HG03095 (cell line): ENCODE measurements at regions not wholly inside any gene's neighbourhood (a gene's known extent, or its start where the extent isn't known, plus 50 kb on each side); places are given as distances from the start of the nearest gene placed in this dataset.
"Not testable (repeated sequence)": the region's sequence is repeated elsewhere in the genome, so short reads cannot be mapped to it uniquely, and the experiment has no call there.

Source experiments
- ATAC-seq: cut with Tn5 transposase; IDR thresholded peaks from one replicate; pipeline ENCODE4 v1.9.1; 2021; ENCODE audit warnings: moderate library complexity; ENCODE audit not compliant: unreplicated experiment

DNA sequence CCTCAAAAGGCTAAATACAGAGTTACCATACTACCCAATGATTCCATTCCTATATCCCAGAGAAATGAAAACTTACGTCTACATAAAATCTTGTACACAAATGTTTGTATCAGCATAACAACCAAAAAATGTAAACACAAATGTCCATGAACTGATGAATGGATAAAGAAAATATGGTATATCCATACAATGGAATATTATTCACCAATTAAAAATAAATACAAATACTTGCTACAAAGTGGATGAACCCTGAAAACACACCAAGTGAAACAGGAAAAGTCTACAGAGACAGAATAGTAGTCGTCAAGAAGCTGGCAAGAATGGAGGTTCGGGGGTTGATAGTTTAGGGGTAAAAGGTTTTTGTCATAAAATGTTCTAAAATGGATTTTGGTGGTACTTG lies 54.0 kb upstream of the ANKRD28 start:
- ATAC-seq, result no peak

DNA sequence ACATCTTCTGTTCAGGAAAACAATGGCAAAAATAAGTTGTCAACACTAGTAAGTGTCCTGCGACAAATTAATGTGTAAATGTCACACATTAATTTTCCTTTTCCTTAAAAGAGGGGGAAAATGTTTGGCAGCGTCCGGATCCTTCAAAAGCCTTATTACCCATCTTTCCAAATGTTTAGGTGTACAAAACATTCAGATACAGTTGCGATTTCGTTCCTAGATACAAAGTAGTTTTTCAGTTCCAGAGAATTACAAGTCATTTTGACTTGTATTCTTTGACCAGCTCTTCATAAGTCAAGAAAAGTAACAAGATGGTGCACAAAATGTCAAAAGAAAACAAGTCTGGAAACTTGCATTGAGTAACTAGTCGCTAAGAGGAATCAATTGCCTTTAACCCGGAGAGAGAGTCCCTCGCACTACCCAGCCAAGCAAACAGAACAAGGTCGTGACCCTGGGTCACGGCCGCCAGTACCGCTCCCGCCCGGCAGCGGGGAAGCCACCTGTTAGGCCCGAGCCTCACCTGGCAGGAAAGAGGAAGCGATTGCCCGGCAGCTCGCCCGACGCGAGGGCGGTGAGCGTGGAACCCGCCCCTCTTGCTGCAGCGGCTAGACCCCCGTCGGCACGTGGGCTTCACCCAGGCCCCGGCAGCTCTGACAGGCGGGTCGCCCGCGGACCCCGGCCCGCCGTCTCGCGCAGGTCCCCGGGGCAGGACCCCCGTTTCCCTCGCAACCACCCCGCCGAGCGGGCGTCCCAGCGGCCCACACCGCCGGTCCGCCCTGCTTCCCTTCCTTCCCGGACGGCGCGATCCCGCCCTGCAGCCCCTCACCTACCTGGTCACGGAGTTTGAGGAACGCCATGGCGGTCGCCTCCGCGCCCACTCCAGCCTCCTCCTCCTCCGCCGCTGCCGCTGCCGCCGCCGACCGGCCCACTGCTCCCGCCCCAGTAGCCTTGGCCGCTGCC lies 61.0 kb upstream of the ANKRD28 start:
- peak; percentile 53 for ATAC-seq

DNA sequence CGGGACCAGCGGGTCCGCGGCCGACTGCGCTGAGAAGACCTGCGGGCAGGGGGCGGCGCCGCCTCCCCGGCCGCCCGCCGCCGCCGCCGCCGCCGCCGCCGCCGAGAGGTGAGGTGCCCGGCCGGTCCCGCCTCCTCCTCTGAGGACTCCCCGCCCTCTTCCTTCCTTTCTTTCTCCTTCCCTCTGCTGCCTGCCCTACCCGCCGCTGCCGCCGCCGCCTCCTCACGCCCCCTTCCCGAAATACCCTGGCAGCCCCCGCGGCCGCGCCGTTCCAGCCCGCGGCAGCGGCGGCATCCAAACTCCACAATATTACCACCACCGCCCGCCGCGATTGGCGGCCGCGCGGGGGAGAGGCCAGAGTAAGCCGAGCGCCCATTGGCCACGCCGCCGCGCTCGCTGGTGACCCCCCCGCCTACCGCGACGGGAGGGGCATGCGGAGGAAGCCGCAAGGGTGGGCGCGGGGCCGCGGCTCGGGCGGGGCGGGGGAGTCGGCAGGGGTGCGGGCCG lies 61.8 kb upstream of the ANKRD28 start:
- peak; percentile 78 for ATAC-seq

DNA sequence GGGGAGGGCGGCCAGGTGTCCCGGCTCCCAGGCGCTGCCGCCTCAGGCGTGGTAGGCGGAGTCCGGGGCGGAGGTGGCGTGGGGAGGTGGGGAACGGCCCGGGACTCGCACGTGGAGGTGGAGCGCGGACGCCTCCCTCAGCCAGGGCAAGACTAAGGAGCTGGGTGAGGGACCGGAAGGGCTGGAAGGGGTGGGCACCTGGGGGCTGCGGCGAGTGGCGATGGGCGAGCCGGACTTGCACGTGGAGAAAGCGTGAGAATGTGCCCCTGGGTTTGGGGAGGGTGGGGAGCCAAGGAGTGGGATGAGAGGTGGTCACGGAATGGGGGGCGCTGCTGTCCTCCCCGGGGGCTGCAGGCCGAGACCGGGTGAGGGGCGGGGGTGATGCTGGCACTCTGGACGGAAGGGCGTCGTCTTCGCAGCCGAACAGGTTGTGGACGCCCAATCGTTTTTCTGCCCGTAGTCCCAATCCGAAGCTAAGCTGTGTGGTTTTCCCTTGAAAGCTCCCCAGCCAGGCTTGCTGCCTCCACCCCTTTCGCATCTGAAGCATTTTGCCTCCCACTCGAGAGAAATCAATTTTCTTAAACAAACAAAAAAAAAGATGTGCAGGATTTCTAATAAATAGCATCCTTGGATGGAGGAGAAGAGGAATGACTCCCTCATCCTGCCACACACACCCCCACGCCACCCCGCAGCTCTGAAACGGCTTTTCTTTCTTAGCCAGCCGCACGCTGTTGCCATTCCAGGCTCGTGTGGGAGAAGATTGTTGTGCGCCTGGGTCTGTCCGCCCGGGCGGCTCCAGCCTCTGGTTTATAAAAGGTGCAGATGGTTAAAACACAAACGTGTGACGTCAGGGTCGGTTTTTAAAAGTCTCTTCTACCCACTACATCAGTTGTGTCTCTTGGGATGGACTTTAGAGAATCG lies 62.5 kb upstream of the ANKRD28 start:
- peak; percentile 48 for ATAC-seq

DNA sequence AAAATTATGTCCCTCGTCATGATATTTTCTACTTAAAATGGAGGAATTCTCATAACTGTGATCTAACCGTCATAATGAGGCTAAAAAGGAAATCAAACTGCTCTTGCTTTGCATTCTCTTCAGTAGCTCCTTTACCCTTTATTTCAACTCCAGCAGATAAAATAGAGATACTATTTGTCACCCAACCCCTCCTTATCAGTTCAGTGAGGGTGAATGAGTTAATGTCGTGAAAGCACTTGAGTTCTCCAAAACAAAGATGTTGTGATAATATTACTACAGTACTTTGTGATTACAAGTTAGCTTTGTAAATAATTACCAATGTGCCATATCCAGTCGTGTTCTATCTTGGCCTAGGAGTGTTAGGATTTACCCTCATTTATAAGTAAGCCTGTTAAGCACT lies 63.4 kb upstream of the ANKRD28 start:
- no peak for ATAC-seq

DNA sequence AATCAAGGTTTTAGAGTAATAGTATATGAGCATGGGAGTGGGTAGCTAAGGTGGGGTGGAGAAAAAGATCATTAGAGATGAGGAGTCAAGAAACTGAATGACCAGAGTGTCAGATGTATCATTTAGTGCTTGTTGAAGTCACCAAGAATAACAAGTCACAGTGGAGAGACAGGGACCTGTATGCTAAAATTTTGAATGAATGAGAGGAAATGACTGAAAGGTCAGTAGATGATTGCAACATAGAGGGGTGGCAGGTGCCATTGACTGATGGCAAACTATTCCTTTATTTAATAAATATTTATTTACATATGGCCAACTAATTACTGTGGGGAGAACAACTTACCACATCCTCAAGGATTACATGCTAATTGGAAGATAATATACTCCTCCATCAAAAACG lies 75.0 kb upstream of the ANKRD28 start:
- ATAC-seq, result no peak

DNA sequence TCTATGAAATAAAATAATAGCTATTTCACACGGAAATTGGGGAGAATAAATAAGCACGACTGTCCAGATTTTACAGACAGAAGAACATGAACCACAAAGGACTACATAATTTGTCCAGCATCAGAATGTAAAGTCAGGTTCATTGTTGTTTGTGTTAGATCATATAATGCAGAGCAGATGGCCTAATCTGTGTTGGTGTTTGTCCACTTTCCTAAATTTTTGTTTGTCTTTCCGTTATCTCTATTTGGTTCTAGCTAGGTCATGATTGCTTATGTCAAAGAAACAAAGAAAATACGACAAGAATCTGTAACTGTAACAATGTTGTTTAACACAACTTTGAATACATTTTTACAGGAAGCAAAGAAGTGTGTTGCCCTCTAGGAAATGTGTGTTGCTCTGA lies 75.6 kb upstream of the ANKRD28 start:
- no peak for ATAC-seq

DNA sequence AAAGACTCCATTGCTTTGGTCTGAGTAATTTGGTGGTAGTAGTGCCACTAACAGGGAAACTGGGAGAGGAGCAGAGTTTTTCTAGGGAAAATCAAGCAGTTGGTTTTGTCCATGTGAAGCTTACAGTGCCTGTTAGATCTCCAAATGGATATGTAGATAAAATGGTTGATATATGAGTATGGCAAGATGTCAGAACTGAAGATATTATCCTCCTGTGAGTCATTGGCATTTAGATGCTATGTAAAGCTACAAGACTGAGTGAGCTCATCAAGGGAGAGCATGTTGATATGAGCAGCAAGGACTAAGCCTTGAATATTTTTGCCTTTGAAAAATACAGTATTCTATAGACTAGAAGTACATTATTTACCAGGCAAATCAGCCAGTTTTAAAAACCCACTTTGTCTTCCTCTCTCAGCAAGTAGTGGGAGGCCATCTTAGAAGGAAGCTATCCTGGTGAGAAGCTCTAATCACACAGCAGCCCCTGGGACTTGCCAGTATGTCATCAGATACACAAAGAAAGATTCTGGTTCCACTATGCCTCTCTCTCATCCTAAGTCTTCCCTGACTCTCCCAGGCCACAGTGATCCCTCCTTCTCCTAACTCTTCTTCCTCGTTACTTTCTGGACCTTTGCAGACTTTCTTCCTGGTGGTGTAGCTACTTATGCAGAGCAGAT lies 77.4 kb upstream of the ANKRD28 start:
- no peak for ATAC-seq

DNA sequence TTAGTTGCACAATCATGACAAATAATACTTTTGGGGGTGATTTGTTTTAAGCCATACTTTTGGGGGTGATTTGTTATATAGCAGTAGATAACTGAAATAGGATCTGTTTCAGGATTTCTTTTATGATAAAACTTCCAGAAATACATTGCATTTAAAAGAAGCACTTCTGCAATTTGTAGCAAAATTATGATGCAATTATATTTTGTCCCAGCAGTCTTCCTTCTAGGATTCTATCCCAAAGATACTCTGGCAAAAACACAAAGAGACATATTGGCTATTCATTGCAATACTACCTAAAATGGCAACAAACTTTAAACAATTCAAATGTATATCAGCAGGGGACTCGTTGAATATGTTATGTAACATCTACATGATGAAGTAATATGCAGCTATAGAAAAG lies 78.9 kb upstream of the ANKRD28 start:
- ATAC-seq, result no peak

DNA sequence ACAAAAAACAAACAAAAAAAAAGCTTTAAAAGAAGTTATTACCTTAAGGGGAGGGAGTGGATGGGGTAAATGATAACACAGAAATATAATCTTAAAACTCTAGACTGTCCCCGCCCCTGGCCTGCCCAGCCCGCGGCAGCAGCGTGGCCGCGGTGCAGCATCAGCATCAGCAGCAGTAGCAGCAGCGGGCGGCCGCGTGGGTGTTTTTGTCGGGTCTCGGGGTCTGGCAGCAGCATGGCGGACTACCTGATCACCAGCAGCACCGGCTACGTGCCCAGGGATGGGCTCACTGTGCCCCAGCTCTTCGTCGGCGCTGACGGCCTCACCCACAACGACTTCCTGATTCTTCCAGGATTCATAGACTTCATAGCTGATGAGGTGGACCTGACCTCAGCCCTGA lies 80.0 kb upstream of the ANKRD28 start:
- no peak for ATAC-seq

DNA sequence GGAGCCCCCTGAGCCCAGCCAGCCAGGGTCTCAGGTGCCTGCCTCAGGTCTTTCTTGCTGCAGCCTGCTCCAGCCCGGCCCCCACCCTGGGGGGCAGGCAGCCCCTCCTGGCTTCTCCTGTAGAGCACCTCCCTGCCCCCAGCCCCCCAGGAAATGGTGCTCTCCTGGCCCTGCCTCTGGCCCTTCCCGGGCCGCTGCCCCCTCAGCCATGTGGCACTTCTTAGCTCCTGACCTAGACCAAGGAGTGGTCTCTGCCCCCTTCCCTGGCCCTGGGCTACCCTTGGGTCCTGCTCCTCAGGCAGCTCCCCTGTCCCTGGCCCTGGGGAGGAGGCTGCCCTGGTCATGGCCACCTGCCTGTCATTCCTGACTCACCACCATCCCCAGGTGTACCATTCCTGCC lies 82.0 kb upstream of the ANKRD28 start:
- not testable (repeated sequence) for ATAC-seq

DNA sequence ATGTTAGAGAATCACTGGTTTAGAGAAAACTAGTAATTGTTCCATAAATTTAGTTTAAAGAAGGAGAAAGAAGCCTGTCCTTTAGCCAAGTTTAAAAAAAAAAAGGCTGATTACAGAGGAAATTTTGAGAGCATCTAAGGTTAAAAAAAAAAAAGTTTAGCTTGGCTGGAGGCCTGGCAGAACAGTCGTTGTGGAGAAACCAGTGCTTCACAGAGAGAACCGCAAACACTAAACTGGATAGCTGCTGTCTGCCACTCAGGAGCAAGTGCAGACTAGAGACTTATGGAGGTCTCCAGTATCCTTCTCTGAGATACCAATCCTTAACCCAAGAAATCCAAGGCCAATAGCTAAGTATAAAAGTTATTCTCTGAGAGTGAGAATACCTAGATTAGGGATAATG lies 84.8 kb upstream of the ANKRD28 start:
- ATAC-seq, result no peak

DNA sequence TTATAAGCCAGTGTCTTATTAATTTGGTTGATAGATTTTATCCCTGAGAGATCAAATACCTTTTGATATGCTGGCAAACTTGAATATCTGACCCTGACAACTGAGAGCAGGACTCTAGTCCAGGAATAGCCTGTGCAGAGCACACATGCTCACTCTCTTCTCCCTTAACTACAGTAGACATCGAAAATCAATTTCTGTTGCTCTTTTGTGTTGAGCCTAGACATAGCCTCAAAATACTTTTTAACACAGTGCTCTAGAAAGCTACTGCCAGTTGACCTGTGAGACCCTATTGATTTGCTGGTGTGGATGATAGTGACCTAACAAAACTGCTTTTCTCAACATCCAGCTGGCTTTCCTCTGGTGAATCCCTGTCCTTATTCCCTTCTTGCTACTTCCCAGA lies 86.4 kb upstream of the ANKRD28 start:
- ATAC-seq, result no peak

DNA sequence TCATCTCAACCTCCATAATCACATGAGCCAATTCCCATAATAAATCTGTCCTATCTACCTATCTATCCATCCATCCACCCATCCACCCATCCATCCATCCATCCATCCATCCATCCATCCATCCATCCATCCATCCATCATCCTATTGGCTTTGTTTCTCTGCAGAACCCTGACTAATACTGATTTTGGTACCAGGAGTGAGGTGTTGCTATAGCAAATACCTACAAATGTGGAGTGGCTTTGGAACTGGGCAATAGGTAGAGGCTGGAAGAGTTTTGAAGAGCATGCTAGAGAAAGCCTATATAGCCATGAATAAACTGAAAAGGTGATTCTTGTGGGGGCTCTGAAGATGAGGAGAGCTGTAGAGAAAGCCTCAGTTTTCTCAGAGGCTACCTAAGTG lies 88.7 kb upstream of the ANKRD28 start:
- ATAC-seq, result no peak

DNA sequence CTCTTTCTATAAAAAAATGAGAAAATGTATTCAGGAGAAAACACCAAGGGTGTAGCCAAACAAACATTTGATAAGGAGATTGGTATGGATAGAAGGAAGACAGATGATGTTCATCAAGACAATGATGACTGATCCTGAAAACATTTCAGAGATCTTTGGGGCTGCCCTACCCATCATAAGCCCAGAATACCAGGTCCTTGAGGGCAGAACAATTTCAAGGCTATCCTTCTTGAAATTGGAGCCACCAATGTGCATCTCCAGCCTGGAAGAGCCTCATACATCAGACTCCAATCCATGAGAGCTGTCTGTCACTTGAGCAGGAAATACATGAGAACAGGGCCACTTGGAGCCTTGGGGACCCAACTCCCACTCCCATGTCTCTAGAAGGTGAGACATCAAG lies 89.5 kb upstream of the ANKRD28 start:
- no peak for ATAC-seq

DNA sequence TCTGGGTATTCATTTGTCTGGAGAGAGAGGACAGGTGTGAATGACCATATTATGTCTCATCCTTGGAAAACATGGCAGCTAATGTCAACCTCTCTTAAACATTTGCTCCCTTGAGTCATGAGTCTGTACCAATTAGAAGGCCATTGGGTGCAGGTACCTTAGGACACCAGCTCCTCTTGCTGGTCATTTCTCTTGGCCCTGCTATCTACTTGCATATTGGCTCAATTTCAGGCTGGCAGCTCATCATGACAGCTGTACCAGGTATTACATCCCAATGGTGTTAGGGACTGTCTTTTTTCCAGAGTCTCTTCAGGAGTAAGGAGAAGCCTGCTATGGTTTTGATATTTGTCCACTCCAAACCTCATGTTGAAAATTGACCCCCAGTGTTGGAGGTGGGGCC lies 92.2 kb upstream of the ANKRD28 start:
- ATAC-seq, result no peak

DNA sequence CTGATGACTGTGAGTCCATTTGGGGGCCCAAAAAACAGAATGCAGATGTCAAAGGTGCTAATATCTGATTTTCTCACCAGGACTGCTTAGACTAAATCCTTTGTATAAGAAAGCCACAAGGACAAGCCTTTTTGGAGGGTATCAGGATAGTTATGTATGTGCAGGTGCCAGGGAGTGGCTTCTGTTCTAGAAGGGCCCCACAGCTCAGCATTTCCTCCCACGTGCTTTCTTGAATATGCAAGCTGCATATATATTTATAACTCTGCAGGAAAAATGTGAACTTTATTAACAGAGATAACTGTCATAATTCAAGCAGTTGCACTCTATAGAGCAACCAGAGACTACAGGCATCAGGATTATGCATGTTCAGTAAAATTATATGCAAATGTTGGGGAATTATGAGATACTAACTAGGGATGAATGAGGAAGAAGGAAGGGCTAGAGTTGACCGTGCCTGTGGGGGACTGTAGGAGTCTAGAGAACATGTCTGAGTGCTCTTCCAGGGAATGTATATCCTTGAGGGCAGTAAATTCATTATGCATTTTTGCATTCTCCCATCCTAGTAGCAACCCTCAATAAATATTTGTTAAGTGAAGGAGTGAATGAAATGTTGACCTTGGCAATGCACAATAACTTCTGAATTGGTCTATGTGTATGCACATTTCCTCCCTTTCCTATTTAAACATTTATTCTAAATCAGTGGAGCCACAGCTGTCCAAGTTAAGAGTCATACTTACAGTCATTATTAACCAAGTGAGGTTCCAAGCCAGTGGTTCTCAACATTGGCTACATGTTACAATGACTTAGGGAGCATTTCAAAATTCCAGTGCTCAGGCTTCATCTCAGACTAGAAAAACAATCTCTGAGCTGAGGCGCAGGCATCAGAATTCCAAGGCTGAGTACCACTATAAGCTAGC lies 94.8 kb upstream of the ANKRD28 start:
- ATAC-seq, result no peak

DNA sequence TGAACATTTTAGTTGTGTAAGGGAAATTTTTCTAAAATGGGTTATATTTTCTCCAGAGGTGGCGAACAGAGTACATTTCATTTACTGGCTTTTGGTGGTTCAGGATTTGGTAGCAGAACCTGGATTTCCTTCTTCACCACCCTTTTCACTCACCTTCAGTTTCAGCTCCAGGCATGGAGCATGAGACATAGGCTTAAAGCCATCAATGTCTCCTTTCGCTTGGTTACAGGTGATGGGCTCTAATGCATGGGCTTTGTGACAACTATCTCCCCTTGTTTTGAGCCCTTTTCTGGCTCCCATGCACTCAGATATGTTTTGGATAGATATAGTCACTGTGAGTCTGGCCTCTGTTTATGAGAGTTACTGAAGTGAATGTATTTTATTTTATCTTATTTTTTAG lies 96.6 kb upstream of the ANKRD28 start:
- ATAC-seq, result no peak

DNA sequence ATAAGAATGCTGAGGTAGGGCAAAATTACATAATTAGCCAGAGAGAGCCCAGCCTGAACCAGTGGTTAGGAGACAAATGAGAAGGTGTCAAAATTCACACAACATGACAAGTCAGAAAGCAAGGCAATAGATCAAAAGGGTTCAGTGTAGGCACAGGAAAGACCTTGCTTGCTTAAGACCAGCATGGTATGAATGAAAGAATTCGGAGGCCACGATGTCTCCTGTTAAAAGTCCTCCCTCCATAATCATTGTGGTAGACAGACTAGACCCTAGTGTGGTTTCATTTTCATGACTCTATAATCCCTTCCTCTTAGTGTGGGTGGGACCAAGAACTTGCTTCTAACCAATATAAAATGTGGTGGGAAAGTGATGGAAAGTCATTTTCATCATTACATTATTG lies 98.7 kb upstream of the ANKRD28 start:
- ATAC-seq, result no peak

DNA sequence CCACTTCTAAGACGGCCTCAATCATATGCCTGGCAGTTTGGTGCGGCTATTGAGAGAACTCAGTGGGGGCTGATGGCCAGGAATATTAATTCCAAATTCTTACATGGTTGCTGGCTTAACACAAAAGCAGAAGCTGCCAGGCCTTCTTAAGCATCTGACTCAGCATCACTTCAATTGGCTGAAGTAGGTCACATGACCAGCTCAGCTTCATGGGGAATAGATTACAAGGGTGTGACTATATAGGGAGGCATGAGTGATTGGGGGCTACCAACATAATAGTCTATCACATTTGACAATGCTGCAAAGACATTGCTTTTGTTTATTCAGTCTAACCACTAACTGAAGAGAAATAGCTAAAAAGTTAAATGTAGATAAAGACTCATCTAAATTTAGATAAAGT lies 101.6 kb upstream of the ANKRD28 start:
- ATAC-seq, result no peak
